ENCODE measurements at regions not wholly inside any gene's neighbourhood (a gene's known extent, or its start where the extent isn't known, plus 50 kb on each side); places are given as distances from the start of the nearest gene placed in this dataset.

DNA sequence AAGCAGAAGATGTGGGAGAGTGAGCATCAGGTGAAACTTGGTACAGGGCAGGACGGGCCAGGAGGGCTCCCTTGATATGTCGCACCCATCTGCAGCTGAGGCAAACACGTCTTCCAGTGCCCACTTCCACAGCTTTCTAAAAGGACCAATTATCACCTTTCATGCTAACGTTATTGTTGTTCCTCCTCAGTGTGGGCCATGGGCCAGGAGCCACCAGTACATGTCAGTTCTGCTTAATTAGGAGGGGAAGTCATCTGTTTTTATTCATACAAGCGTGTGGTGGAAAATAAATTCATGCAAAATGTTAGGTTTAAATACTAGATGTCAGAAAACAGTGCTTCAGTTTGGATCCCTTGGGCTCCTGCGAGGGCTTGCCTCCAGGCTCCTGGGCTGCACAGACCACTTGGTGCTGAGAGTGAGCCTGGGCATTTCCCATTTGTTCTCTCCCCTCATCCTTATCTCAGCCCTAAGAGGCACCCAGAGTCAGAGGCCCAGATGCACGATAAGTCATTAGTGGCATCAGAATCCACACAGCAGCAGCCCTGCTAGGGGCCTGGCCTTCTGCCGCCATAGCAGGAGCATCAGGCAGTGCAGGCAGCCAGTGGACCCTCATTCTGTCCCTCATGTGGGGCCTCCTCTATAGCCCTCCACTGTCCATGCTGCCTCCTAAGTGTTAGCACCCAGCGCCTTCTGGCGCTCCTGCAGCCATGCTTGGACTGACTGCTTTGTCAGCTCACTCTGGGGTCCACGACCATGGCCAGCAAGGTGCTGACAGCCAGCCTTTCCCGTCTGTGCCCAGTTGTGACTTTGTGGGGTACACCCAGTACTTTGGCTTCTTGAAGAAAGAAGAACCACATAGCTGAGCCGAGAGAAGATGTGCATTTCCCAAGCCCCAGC is 539.8 kb upstream of the RAB6C start:
- DNase-seq (ENCODE audit: low spot score): no peak

DNA sequence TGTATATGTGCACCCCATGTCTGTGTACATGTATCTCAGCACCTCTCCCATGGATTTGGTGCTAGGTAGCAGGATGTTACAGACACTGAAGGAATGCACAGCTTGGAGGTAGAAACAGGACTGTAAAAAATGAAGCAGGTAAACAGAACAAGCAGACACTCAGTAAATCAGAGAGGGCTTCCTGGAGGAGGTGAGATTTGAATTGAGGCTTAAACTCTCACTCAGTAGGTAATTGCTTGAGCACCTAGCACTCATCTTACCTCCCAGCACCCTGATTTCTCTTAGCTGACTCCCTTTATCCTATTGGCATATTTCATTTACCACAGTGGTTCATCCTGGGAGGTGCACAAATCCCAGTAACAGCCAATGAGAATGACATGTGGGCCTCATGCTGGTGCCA is 537.9 kb upstream of the RAB6C start:
- DNase-seq (ENCODE audit: low spot score): no peak

DNA sequence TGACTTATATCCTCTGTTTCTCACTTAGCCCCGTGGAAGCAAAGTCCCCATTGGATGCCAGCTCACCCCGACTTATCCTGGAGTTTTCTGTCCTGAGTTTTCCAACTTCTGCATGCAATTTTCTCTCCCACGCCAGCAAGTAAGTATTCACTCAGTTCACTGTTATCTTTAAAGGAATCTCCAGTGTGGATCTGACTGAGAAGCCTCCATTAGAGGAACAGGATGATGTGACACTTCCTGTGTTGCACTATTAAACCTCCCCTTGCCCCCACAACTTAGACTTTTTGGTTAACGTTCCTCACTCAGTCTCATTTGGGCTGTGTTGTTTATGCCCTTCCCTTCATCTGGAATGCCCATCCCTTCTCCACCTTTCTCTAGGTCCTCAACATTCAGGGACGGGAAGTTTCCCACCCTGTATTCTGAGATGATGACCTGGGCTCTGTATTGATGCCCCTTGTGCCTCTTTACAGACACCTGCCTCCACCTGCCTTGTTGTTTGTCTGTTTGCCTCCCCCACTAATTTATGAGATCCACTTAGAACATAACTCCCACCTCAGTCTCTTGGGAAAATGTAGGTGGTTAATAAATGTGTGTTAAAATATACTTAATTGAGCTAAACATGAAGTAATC is 536.1 kb upstream of the RAB6C start:
- no peak for DNase-seq (ENCODE audit: low spot score)

DNA sequence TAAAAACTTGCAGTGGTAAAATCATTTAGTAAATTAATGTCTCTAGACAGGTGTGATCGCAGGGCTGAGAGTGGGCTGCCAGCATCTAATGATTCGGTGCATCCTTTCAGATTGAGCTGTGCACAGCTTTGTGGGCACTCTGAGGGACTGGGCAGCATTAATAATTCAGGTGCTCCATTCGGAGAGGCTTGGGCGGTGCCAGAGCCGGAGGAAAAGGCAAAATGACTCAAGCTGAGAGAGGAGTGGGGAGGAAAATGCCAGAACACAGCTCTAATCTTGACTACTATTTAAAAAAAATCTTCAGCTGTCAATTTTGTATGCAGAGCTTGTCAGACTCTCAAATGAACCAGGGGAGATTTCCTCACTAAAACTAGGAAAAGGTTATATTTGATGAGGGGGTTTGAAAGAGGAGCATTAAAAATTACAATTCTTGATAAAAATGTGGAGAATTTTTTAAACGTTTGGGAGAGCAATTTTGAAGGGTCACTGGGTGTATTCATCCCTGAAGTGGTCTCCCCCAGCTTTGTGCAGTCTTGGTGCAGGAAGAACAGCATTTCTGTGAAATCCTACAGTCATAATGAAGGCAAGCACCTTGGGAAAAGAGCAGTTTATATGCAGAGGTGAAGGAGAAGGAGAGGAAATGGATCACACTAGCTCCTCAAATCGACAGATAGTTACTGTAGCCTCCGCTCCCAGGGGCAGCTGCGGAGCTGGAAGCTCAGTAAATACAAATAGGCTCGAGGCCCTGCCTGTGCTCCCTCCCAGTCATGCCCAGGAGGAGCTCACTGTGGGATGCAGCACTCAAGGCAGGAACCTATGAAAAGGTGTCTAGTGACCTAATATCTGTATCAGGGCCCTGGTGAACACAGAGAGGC is 535.4 kb upstream of the RAB6C start:
- DNase-seq (ENCODE audit: low spot score): no peak

DNA sequence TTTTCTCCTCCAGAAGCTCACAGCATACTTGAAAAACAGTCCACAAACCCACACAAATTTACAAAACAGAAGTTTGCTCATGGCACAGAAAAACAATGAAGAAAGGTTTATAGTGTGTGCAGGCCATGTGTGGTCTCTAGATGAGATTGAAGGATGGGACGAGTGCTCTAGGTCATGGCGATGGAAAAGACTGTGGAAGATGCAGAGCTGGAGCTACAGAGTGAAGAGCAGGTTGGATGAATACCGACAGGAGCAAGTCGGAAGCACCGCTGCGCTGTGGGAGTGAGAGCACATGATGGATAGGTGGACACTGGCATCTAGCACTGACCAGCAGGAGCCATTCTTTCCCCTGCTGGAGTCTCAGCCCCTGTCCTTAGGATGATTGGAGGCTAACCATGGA is 534.7 kb upstream of the RAB6C start:
- DNase-seq (ENCODE audit: low spot score): no peak

DNA sequence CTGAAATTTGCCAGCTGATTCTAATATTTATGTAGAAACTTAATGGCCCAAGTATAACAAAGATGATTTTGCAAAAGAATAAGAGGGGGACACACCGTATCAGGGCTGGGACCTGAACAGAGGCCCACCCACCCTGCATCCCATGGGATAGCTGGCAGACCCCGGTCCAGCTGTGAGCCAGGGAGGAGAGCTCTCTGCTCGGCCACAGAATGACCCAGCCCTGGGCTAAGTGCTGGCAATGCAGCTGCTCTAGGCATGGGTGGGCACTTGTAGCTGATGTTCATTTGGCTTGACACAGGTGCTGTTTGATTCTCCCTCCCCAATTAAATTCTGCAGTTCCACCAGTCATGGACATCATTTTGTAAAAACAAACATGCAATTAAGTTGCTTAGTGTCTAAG is 522.8 kb upstream of the RAB6C start:
- no peak for DNase-seq (ENCODE audit: low spot score)

DNA sequence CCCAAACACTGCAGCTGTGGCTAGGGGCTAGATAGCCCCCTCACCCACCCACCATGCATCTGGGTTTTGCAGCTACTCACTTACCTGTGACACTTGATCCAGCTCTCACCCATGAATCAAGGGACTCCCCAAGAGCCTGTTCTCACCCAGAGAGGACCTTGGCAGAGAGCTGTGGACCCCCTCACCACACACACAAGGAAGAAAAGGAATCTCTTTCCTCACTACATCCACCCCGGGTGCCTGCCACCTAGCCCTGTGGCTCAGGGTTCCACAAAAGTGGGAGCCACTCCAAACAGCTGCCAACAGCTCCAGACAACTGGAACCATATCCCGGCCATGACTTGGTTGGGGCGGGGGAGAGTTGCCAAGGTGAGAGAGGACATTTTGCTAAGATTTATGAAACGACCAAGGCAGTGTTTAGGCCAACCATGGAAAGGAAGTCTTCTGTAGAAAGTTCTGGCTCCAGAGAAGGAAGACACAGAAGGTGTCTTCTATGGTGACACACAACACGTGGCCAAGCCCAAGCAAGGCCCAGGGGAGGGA is 522.1 kb upstream of the RAB6C start:
- no peak for DNase-seq (ENCODE audit: low spot score)

DNA sequence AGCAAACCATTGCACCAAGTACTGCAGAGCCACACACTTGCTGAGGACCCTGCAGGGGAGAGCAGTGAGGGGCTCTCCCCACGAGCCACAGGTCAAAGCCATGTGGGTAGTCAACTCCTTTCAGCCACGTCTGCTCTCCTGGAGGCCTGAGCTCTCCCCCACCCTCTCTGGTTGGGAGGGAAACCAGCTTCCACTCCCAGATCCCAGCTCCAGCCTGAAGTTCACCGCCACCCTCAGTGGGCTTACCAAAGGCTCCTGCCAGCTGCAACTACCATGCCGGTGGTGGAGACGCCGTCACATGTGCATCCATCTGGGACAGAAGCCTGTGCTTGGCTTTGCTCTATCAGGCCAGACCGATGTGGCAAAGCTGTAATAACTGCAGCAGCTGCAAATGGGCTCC is 521.5 kb upstream of the RAB6C start:
- DNase-seq (ENCODE audit: low spot score): no peak

DNA sequence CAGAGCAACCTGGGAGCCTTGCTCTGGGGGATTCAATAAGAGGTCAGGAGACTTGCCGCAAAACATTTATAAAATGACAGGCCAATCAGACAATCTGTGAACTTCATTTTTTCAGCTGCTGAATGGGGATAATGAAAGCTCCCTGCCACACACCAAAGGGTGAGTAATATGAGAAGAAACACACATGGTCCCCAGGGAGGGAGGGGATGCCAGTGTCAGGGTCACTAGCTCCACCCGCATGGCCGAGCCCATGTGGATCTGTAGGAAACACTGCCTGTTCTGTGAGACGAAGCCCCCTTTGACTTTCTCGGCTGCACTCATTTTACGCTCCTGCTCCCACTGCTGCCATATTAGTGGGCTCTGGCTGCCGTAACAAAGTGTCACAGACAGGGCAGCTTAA is 521.0 kb upstream of the RAB6C start:
- no peak for DNase-seq (ENCODE audit: low spot score)

DNA sequence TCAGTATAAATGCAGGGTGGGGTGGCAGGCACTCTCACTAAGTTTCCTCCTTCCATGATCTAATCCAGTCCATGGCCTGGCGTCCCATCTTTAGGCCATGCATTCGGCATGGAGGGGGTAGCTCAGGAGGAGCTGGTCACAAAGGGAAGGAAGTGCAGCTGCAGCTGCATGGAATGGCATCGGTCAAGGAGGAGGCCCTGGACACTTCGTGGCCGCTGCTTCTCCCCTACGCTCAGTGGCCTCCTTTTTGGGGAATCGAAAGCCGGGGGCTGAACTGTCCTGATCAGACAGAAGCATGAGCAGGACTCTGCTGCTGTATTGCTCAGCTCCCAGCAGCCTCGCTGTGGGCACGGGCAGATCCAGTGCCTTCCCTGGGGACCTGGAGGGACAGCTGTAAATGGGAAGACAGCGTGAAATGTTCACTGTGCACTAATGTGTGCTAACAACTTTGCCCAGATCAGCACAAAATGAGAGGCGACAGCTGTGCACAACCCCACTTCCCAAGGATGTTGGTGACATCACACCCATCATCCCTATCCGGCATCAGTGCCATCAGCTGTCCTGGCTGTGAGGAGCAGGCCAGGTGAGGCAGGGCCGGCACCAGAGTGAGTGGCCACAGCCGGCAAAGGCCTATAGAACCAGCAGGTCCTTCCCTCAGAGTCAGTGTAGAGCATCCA is 520.1 kb upstream of the RAB6C start:
- DNase-seq (ENCODE audit: low spot score): no peak

DNA sequence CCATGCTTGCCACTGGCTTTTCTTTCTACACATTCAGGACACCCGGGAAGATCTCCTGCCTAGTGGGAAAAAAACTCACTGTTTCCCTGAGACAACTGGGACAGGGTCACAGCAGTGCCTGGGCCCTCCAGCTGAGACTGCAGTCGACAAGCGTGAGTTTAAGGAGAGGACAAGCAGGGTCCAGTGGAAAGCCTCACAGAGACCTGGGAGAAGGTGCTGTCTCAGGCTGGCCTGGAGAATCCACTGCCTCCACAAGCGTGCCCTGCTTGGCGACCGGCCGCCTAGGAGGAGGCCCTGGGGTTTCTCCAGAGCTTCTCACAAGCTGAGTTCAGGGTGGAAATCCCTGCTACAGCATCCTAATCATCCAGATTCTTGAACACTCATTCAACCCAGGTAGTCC is 519.6 kb upstream of the RAB6C start:
- DNase-seq (ENCODE audit: low spot score): no peak

DNA sequence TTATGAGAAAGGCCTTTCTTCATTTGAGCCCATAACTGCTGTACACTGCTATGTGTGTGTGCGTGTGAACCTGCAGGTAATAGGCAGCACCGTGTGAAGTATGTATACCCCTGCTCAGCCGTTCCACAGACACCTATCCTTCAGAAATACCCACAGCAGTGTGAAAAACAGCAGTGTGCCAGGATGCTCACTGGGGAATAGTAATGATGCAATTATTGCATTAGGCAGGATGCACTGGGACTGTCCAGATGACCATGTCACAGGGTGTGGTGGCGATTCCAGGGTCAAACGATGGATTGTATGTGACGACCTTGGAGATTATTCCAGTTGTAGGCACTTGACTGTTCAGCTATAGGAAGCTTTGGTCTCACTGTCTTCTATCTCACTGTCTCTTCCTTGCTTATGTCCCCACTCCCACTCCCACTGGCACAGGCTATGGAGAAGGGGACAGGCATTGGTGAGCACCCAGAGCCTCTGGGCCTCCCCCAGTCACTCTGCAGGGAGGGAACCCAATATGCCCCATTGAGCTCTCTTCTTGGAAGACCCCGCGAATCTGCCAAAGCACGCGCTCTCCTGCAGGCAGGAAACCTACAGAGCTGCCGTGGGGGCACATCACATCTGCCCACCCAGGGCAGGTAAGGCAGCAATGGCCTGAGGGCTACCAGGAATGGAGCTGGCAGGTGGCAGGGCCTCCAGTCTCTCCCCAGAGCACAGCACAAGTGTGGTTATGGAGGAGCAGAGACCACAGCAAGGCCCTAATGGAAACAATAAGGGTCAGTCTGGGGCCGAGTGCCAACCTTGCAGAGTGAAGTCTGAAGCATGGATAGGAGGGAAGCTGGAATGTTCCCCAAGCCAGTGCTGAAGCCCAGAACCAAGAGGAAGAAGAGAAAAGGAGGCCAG is 518.9 kb upstream of the RAB6C start:
- no peak for DNase-seq (ENCODE audit: low spot score)

DNA sequence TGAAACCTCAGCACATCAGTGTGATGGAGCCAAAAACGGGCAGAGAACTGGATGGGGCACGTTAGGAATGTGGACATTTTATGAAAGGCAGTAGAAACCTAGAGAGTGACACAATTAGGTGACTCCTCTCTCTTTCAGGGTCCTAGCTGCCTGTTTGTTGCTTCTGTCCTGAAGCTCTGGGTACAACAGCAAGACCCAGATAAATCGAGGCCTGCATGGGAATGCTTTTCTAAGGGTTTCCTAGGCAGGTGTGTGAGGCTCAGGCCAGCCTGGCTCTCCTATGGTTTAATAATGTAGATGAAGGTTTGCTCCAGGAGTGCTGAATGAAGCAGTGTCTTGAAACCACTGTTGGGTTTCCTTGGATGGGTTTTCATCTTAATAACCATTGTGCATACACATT is 517.1 kb upstream of the RAB6C start:
- DNase-seq (ENCODE audit: low spot score): no peak

DNA sequence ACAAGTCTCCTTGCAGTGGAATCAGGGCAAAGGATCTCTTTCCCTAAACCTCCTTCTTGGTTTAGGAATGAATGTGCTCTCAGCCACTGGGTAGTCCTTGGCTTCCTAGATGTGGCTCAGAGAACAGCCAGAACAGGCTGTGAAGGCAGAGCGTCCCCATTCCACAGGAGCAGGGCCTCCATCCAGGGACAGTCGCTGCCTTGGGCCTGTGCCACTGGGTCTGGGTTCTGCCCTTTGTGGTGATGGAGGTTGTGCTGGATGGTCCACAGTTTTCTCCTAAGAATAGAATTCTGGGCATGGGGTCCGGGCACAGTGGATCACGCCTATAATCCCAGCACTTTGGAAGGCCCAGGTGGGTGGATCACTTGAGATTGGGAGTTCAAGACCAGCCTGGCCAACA is 516.5 kb upstream of the RAB6C start:
- no peak for DNase-seq (ENCODE audit: low spot score)

DNA sequence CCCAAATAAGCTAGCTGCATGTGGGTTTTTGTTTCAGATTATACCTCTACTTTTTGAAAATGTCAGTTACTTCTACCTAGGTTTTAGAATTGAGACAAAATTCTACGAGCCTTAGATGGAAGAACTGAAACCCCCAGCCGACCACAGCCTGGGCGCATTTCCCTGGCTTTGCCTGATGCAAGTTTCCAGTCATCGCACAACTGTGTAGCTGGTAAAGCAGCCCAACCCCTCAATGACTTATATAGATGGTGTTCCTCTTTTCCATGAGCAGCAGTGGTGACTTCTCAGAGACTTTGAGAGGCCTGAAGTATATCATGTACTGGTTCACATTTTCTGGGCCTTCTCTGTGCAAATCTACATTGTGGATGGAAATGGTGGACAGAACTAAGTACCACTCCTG is 515.4 kb upstream of the RAB6C start:
- DNase-seq (ENCODE audit: low spot score): no peak

DNA sequence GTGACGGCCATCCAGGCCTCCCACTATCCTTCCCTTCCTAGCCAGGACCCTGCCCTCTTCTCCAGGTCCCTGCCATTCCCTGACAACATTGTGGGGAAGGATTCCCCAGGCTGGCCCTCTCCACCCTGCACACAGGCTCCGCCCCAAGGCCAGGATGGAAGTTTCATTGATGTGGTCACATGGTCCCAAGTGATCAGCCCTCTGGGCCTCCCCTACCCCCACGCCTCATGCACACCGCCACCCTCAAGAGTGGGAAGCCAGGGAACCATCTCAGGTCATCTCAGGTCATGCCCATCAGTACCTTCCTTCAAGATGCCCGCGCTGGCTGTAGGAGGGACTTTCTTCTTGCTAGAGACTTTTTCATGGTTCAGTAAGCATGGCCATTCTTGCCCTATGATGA is 514.8 kb upstream of the RAB6C start:
- DNase-seq (ENCODE audit: low spot score): no peak

DNA sequence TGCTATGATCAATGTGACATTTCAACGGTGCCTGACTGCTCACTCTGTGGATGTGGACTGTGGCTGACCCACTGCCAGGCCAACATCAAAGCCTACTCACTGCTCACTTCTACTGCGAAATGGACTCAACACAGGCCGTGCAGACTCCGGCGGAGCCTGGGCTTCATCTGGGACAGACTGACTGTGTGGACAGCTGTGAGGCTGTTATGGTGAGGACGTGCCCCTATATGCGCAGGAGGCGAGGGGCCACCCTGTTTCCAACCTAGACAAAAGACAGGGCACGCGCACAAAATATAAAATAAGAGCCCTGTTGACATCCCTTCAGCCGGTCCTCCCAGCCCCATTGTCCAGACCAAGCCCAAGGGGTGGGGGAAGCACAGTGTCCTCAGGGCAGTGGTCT is 514.4 kb upstream of the RAB6C start:
- no peak for DNase-seq (ENCODE audit: low spot score)

DNA sequence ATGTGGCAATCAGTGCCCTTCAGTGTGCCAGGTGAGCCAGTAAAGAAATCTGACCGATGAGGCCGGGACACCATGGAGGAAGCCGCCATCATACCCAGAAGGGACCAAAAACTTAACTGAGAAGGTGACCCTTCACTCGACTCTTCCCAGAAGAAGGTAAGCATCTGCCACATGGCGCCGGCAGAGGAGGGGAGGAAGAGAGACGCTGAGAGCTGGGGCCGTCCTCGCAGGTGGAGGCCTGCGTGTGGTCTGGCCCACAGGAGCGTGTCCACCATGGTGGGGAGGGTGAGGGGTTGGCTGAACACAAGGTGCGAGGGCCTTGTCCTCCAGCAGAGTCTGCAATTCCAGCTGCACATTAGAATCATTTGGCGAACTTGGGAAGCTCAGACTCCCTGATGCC is 513.1 kb upstream of the RAB6C start:
- DNase-seq (ENCODE audit: low spot score): no peak

DNA sequence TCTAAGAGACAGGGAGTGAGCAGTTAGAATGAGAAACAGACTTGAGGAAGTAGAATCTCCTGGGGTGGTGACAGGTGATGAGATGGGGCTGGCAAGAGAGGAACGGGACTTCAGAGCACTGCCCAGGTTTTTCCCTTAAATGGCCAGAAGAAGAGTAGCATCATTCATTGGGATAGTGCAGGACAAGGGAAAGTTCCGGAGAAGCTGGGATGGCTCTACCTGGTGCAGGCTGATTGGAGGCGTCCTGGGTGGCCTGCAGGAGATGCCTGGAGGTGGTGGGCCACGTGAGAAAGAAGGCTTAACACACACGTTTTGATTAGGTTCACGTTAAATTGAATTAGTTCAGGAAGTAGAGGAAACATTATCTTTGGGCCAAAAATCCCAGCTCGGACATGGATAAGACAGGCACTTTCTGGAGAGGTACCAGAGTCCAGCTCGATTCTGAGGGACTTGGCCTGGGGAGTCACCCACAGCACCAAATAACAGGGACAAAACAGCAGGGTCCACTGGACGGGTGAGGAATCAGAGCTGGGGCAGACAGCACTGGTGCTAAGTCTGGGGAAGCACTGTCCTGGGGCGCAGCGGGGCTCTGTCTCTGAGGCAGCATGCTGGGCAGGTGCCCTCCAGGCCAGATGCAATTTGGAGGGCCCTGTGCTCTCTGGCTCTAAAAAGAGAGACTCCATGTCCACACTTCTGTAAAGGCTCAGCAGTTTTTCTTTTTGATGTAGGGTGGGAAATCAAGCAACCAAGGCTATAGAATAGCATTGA is 512.3 kb upstream of the RAB6C start:
- DNase-seq (ENCODE audit: low spot score): no peak

DNA sequence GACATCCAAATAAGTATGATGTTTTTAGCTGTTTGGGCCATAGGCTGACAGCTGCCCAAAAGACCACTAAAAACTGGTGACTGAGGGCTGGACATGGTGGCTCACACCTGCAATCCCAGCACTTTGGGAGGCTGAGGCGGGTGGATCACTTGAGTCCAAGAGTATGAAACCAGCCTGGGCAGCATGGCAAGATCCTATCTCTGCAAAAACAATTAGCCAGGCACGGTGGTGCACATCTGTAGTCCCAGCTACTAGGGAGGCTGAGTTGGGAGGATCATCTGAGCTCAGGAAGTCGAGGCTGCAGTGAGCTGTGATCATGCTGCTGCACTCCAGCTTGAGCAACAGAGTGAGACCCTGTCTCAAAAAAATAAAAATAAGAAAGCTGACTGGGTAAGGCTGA is 511.5 kb upstream of the RAB6C start:
- DNase-seq (ENCODE audit: low spot score): no peak

Data from ecto neural progenitor cell (in vitro differentiated cells).